Gastroesophageal sphincter (tissue), 3 donors: ENCODE measurements at regions not wholly inside any gene's neighbourhood (a gene's known extent, or its start where the extent isn't known, plus 50 kb on each side); places are given as distances from the start of the nearest gene placed in this dataset.

Source experiments
- CTCF ChIP-seq, 4 experiments: fragments of 200-600 bp in 2 of 4; fragments of 450-650 bp in 2 of 4; sonication (generic) in 1 of 4; IDR thresholded peaks; one replicate each; pipeline ENCODE4 v1.5.1; 2017 to 2019; ENCODE audit warnings: antibody characterized with exemption in 4 of 4, mild to moderate bottlenecking in 2 of 4, moderate library complexity in 2 of 4
- POLR2A ChIP-seq, 2 donors: fragments of 450-650 bp; IDR thresholded peaks; one replicate each; pipeline ENCODE4 v1.6.1; 2017; ENCODE audit warnings: antibody characterized with exemption in 2 of 2, mild to moderate bottlenecking in 2 of 2, moderate library complexity in 1 of 2
- POLR2AphosphoS5 ChIP-seq: sonication (generic); formaldehyde crosslinking; IDR thresholded peaks from one replicate; pipeline ENCODE4 v1.6.1; 2017; ENCODE audit warnings: antibody characterized with exemption

GRCh38 chr20:60365882-60366281 lies 407.7 kb downstream of the CDH26 start:
- TF ChIP-seq CTCF (IDR thresholded peaks at IDR 0.05): no peak
- TF ChIP-seq POLR2AphosphoS5: no peak
- no peak for TF ChIP-seq POLR2A (IDR thresholded peaks at IDR 0.05)
